ENCODE measurements at regions not wholly inside any gene's neighbourhood (a gene's known extent, or its start where the extent isn't known, plus 50 kb on each side); places are given as distances from the start of the nearest gene placed in this dataset.

DNA sequence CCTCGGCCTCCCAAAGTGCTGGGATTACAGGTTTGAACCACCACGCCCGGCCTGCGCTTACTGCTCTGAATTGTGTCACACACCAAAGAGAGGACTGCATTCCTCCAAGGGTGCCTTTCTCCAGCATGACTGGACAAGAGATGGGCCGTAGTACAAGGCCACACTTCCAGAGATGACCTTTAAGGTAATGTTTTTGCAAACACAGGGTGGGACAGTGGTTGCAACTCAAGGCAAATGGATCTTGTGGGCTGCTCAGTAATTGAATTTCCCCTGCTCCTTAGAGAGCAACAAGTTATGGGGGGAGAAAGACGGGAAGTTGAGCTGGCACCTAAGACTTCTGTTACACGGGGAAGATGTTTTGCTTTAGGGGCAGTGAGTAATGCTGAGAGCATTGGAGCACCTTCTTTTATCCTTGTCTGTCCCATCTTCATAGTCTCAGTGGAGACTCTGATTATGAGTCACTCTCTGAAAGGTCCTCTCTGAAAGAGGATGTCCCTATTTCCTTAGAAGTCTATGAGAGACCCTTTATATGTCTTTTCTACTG is 66.3 kb downstream of the C11orf91 start:
- no peak for FAIRE-seq
- DNase-seq: no peak
- no peaks in the 10 kb centered on the region for H3K27me3 ChIP-seq
- no peaks in the 10 kb centered on the region for H3K36me3 ChIP-seq
- H3K9me3 ChIP-seq: no peaks in the 10 kb centered on the region
- H3K4me1 ChIP-seq: no peaks in the 10 kb centered on the region
- no peak for ATAC-seq
- H3K27ac ChIP-seq: no peak overlapping the region
- TF ChIP-seq, protein P1, sequence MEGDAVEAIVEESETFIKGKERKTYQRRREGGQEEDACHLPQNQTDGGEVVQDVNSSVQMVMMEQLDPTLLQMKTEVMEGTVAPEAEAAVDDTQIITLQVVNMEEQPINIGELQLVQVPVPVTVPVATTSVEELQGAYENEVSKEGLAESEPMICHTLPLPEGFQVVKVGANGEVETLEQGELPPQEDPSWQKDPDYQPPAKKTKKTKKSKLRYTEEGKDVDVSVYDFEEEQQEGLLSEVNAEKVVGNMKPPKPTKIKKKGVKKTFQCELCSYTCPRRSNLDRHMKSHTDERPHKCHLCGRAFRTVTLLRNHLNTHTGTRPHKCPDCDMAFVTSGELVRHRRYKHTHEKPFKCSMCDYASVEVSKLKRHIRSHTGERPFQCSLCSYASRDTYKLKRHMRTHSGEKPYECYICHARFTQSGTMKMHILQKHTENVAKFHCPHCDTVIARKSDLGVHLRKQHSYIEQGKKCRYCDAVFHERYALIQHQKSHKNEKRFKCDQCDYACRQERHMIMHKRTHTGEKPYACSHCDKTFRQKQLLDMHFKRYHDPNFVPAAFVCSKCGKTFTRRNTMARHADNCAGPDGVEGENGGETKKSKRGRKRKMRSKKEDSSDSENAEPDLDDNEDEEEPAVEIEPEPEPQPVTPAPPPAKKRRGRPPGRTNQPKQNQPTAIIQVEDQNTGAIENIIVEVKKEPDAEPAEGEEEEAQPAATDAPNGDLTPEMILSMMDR (IDR thresholded peaks at IDR 0.05): no peak
- intact Hi-C loops (cut with DNase I): no loop called here
- no peak overlapping the region for H3K4me3 ChIP-seq
- WGBS, 2 donors: 77 to 83% methylated on average over 7 of the region's 7 CpGs

DNA sequence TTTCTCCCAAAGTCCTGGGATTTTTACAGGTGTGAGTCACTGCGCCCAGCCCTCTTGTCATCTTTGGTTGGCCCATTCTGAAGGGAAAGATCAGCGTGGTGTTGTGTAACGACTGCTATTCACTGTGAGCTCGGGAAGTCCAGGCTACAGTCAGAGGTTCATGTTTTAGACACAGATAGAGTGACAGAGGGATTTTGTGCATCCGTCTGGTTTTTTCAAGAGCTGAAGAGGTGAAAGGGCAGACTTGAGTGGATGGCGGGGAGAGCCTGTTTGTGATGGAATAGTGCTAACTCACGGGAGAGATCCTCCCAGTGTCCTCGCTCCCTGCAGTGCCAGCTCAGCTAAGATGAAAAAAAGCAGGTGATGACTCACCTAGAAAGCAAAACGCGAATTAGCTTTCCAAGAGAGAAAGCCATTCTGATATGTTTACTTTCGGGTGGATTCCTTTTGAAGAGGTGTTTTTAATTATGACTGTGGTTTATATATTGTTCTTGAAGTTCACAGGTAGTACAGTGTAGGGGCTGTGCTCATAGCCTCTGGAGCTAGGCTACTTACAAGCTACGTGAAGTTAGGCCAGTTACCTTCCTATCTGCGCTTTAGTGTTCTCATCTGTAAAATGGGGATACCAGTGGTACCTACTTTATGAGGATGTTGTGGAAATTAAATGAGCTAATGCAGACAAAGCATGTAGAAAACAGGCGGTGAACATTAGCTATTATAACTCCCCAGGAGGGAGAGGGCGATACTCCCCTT is 67.2 kb downstream of the C11orf91 start:
- 77 to 85% methylated on average over 15 of the region's 15 CpGs for WGBS, 2 donors

DNA sequence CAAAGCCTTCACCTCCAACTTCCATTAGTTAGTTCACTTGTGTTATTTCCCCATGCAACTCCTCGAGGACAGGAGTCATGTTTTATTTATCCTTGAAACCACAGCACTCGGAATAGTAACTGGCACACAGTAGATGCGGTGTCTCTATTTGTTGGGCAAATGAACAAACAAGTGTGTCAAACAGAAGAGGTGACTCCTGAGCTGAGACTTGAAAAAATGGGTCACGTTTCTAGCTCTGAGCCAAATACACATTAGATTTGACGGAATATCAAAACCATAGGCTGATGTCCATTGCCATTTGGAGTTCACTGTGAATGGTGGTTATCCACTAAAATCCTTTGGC is 68.9 kb downstream of the C11orf91 start:
- intact Hi-C loops (cut with DNase I): no loop called here
- TF ChIP-seq, protein P1 (IDR thresholded peaks at IDR 0.05): no peak
- H3K36me3 ChIP-seq: no peaks in the 10 kb centered on the region
- no peaks in the 10 kb centered on the region for H3K27me3 ChIP-seq
- DNase-seq (no peak), ATAC-seq (no peak), FAIRE-seq (no peak)
- H3K4me1 ChIP-seq: no peaks in the 10 kb centered on the region
- H3K4me3 ChIP-seq: no peak overlapping the region
- no peak overlapping the region for H3K27ac ChIP-seq
- 69 to 74% methylated on average over 5 of the region's 5 CpGs for WGBS, 2 donors
- no peaks in the 10 kb centered on the region for H3K9me3 ChIP-seq

More for the DNA sequence above, 67.2 kb downstream of the C11orf91 start:
- no peak overlapping the region for H3K27ac ChIP-seq
- H3K4me1 ChIP-seq: no peaks in the 10 kb centered on the region
- no peaks in the 10 kb centered on the region for H3K9me3 ChIP-seq
- no peak overlapping the region for H3K4me3 ChIP-seq
- TF ChIP-seq, protein P1 (IDR thresholded peaks at IDR 0.05): no peak
- ATAC-seq (peak in 2 of 4 donors; percentile 31 to 63), DNase-seq (no peak), FAIRE-seq (no peak)
- intact Hi-C loops (cut with DNase I): no loop called here
- H3K27me3 ChIP-seq: no peaks in the 10 kb centered on the region
- H3K36me3 ChIP-seq: no peaks in the 10 kb centered on the region

DNA sequence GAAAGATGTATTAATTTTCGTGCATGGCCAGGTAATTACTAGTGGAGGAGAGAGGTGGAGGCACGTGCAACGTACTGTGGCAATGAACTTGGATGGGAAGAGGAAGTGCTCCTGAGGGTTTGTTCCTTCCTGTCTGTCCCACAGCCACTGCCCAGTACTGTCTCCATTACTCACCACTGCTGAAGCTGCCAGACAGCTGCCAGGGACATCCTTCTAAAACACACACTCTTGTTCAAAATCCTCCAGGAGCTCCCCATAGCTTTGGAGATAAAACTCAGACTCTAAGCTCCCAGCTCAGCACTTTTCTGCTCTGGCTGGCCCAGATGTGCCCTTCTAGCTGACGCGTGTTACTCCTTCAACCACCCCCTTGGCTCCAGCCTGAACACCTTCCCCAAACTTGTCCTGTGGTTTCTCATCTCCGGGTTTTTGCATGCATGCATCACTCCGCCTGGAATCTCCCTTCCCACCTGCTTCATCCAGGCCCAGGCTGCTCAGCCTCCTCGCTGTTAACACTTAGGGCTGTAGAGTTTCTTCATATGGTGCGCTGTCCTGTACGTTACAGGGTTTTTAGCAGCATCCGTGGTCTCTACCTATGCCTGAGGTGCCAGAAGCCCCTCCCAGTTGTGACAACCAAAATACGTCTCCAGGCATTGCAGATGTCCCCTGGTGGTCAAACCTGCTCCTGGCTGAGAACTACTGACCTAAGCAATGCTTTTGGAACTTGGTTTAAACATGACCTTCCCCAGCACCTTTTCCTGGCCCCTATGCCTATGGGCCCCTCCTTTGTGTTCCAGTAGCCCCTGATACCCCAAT is 69.5 kb downstream of the C11orf91 start:
- intact Hi-C loops (cut with DNase I): no loop called here
- no peak overlapping the region for H3K27ac ChIP-seq
- H3K27me3 ChIP-seq: no peaks in the 10 kb centered on the region
- no peak for ATAC-seq
- WGBS, 2 donors: 76 to 87% methylated on average over 12 of the region's 12 CpGs
- DNase-seq: no peak
- no peak overlapping the region for H3K4me3 ChIP-seq
- H3K4me1 ChIP-seq: no peaks in the 10 kb centered on the region
- TF ChIP-seq, protein P1 (IDR thresholded peaks at IDR 0.05): no peak
- no peaks in the 10 kb centered on the region for H3K9me3 ChIP-seq
- no peaks in the 10 kb centered on the region for H3K36me3 ChIP-seq
- FAIRE-seq: no peak

Data from pancreas (tissue), 10 donors.